Vagina (tissue), 2 donors: ENCODE measurements at regions not wholly inside any gene's neighbourhood (a gene's known extent, or its start where the extent isn't known, plus 50 kb on each side); places are given as distances from the start of the nearest gene placed in this dataset.

ENCODE experiments used
- DNase-seq, 2 donors: peaks; one replicate each; pipeline ENCODE4 v3.0.0-alpha.2; 2017; ENCODE audit errors: extremely low spot score in 2 of 2
- H3K27ac ChIP-seq: fragments of 200-600 bp; sonication (generic); one replicate; pipeline ENCODE4 v1.5.1; 2019
- H3K27me3 ChIP-seq: fragments of 200-600 bp; sonication (generic); one replicate; pipeline ENCODE4 v1.5.1; 2019
- H3K36me3 ChIP-seq, 2 donors: fragments of 200-600 bp; sonication (generic); one replicate each; pipeline ENCODE4 v1.5.1; 2017 to 2019
- H3K4me1 ChIP-seq: fragments of 200-600 bp; sonication (generic); one replicate; pipeline ENCODE4 v1.5.1; 2019
- H3K4me3 ChIP-seq, 2 donors: fragments of 200-600 bp; sonication (generic); 1 replicate in 1 of 2; 2 replicates in 1 of 2; pipeline ENCODE4 v1.5.1; 2016 to 2019
- H3K9me3 ChIP-seq: fragments of 200-600 bp; sonication (generic); one replicate; pipeline ENCODE4 v1.5.1; 2019
- POLR2A ChIP-seq, 2 donors: fragments of 450-650 bp; IDR thresholded peaks; one replicate each; pipeline ENCODE4 v1.6.1; 2017; ENCODE audit warnings: antibody characterized with exemption in 2 of 2, mild to moderate bottlenecking in 2 of 2, moderate library complexity in 2 of 2
- POLR2AphosphoS5 ChIP-seq, 2 donors: sonication (generic); formaldehyde crosslinking; IDR thresholded peaks; one replicate each; pipeline ENCODE4 v1.9.0; 2017; ENCODE audit warnings: antibody characterized with exemption in 2 of 2, mild to moderate bottlenecking in 2 of 2, low read depth in 1 of 2; ENCODE audit not compliant: insufficient read depth in 1 of 2
- intact Hi-C: fragments of 100-400 bp; cut with DNase I; formaldehyde crosslinking; loops from one replicate; pipeline ENCODE4 v1.15.1; 2023
- TF ChIP-seq, protein P1 (sequence below), 3 experiments: fragments of 450-650 bp in 2 of 3; fragments of 200-600 bp in 1 of 3; sonication (generic) in 1 of 3; IDR thresholded peaks; one replicate each; pipeline ENCODE4 v1.5.1; 2017 to 2019; ENCODE audit warnings: antibody characterized with exemption in 3 of 3, mild to moderate bottlenecking in 2 of 3, moderate library complexity in 2 of 3

DNA sequence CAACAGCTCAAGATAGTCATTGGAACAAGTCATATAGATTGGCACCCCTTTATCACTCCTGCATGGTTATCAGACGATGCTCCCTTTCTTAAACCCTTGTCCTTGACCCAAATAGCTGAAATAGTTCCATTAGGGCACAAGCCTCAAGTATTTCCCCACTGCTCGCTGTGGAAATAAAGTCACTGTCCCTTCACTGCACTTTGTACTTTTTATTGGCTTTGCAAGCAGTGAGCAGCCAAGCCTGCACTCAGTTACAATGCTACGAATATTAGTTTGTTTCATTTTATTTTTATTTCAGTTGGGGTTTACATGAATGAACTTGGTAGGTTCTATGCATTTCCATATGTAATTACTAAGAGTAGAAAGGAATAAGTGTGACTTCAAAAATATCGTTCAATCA, 1176.4 kb downstream of the BRINP3 start:
- Histone ChIP-seq H3K9me3 (no peaks in the 10 kb centered on the region), H3K36me3 (no peaks in the 10 kb centered on the region), H3K27ac (no peak overlapping the region), H3K27me3 (no peaks in the 10 kb centered on the region), H3K4me3 (no peak overlapping the region), H3K4me1 (no peaks in the 10 kb centered on the region)
- no peak for TF ChIP-seq POLR2A (IDR thresholded peaks at IDR 0.05)
- no peak for TF ChIP-seq POLR2AphosphoS5 (IDR thresholded peaks at IDR 0.05; ENCODE audit: insufficient read depth in 1 of 2, low read depth in 1 of 2)
- TF ChIP-seq, protein P1, sequence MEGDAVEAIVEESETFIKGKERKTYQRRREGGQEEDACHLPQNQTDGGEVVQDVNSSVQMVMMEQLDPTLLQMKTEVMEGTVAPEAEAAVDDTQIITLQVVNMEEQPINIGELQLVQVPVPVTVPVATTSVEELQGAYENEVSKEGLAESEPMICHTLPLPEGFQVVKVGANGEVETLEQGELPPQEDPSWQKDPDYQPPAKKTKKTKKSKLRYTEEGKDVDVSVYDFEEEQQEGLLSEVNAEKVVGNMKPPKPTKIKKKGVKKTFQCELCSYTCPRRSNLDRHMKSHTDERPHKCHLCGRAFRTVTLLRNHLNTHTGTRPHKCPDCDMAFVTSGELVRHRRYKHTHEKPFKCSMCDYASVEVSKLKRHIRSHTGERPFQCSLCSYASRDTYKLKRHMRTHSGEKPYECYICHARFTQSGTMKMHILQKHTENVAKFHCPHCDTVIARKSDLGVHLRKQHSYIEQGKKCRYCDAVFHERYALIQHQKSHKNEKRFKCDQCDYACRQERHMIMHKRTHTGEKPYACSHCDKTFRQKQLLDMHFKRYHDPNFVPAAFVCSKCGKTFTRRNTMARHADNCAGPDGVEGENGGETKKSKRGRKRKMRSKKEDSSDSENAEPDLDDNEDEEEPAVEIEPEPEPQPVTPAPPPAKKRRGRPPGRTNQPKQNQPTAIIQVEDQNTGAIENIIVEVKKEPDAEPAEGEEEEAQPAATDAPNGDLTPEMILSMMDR (IDR thresholded peaks at IDR 0.05), result no peak
- no peak for DNase-seq
- intact Hi-C loops, result no loop called here

DNA sequence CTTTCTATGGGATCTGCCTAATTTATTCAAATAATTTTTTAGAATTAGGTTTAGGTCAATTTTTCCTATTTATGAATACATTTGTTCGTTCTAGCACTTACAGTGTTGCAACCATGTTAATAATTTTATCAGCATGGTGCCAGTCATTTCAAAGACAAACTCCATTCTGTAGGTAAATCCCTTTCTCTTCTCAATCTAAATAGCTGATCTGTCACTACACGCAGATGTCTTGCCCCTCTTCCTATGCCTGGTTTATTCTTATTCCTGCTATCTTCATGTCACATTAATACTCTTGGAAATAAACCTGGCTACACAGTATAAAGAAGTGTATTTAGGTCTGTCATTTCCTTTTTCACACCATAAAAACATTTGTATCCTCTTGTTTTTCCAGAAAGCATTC, 1172.4 kb downstream of the BRINP3 start:
- H3K4me1 ChIP-seq, result no peaks in the 10 kb centered on the region
- TF ChIP-seq POLR2A (IDR thresholded peaks at IDR 0.05) (no peak), POLR2AphosphoS5 (IDR thresholded peaks at IDR 0.05; ENCODE audit: insufficient read depth in 1 of 2, low read depth in 1 of 2) (no peak)
- TF ChIP-seq, protein P1 (IDR thresholded peaks at IDR 0.05), result no peak
- DNase-seq, result no peak

DNA sequence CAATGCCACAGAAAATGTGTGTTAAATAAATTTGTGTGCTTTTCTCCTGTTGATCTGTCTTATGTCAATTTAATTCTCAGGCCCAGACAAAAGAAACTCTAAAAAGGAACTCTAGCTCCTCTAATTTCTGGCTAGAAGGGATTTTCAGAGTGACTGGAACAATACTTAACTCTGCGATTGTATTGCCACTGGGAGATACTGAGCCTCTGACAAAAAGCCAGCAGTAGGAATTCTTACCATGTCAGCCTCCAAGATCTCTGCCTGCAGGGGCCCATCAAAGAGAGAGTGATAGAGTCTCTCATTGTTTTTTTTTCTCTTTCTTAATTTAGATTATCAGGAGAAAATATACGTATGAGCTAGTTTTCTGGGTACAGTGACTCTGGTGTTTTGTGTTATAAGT, 1165.7 kb downstream of the BRINP3 start:
- no peak for DNase-seq
- TF ChIP-seq, protein P1 (IDR thresholded peaks at IDR 0.05), result no peak
- no peak for TF ChIP-seq POLR2AphosphoS5 (IDR thresholded peaks at IDR 0.05; ENCODE audit: insufficient read depth in 1 of 2, low read depth in 1 of 2)
- no peak for TF ChIP-seq POLR2A (IDR thresholded peaks at IDR 0.05)
- Histone ChIP-seq H3K27ac (no peak overlapping the region), H3K9me3 (no peaks in the 10 kb centered on the region), H3K4me1 (no peaks in the 10 kb centered on the region), H3K36me3 (no peaks in the 10 kb centered on the region), H3K4me3 (no peak overlapping the region), H3K27me3 (no peaks in the 10 kb centered on the region)
- intact Hi-C loops, result no loop called here

More for the DNA sequence above, 1172.4 kb downstream of the BRINP3 start:
- Histone ChIP-seq H3K27me3 (no peaks in the 10 kb centered on the region), H3K4me3 (no peak overlapping the region), H3K36me3 (no peaks in the 10 kb centered on the region), H3K27ac (no peak overlapping the region), H3K9me3 (no peaks in the 10 kb centered on the region)
- intact Hi-C loops, result no loop called here

DNA sequence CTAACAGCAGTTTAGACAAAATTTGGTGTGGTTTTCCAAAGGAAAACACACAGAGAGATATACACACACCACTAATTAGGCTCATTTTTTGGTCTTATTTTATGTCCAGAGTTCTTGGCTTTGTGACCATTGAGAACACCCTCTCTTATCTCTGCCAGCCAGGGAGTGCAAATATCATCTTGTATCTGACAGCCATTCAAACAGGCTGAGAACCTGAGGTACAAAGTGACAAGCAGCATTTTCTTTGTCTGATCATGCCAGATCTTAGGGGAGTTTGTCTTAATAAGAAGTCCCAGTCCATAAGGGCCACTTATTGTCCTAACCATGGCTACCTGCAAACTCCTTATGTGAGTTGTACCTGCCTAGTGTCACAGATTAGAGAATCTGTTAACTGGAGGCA, 1165.2 kb downstream of the BRINP3 start:
- H3K36me3 ChIP-seq, result no peaks in the 10 kb centered on the region
- intact Hi-C loops, result no loop called here
- no peaks in the 10 kb centered on the region for H3K4me1 ChIP-seq
- H3K27ac ChIP-seq, result no peak overlapping the region
- H3K27me3 ChIP-seq, result no peaks in the 10 kb centered on the region
- TF ChIP-seq POLR2AphosphoS5 (IDR thresholded peaks at IDR 0.05; ENCODE audit: insufficient read depth in 1 of 2, low read depth in 1 of 2), result no peak
- no peak for TF ChIP-seq POLR2A (IDR thresholded peaks at IDR 0.05)
- TF ChIP-seq, protein P1 (IDR thresholded peaks at IDR 0.05), result no peak
- no peak overlapping the region for H3K4me3 ChIP-seq
- no peaks in the 10 kb centered on the region for H3K9me3 ChIP-seq
- DNase-seq, result no peak

DNA sequence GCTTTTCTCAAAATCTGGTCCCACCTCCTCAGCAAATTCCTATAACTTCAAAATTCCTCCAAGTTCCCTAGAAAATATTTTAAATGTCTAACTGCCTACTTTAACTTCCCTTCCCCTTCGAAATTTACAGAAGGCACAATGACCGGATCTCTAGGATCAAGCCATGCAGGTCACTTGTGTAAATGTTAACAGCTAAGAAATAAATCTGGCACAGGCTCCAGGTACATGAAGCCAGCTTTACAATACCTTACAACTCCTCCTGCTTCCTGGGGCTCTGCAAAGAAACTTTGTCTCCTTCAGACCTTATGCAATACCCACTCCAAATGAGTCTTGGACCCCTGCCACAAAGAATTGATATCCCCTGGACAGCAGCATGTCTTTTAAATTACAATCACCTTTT, 1164.2 kb downstream of the BRINP3 start:
- no peak overlapping the region for H3K27ac ChIP-seq
- H3K4me1 ChIP-seq, result no peaks in the 10 kb centered on the region
- TF ChIP-seq, protein P1 (IDR thresholded peaks at IDR 0.05), result no peak
- no peak for TF ChIP-seq POLR2AphosphoS5 (IDR thresholded peaks at IDR 0.05; ENCODE audit: insufficient read depth in 1 of 2, low read depth in 1 of 2)
- TF ChIP-seq POLR2A (IDR thresholded peaks at IDR 0.05), result no peak
- H3K4me3 ChIP-seq, result no peak overlapping the region
- H3K27me3 ChIP-seq, result no peaks in the 10 kb centered on the region
- intact Hi-C loops, result no loop called here
- no peaks in the 10 kb centered on the region for H3K36me3 ChIP-seq
- no peaks in the 10 kb centered on the region for H3K9me3 ChIP-seq
- DNase-seq, result no peak
